ENCODE measurements at regions not wholly inside any gene's neighbourhood (a gene's known extent, or its start where the extent isn't known, plus 50 kb on each side); places are given as distances from the start of the nearest gene placed in this dataset.

DNA sequence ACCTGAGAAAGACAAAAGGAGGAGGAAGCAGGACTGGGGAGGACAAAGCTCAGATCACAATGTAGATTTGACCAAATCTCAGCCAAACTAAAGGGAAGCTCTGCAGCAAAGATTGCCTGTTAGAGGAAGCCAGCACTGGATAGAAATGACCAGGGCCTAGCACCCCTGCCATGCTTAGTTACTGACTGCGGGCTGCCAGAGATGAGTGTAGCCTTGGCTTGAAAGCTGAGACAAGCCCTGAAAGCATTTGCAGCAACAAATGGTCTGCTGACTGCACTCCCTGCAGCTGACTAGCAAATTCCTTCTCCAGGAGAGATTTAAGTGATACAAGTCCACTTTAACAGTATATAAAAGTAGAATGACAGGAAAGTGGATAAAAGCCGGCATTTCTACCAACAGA lies 140.9 kb upstream of the CRIM1 start:
- peaks cover 1% of the 10 kb centered on the region for H3K36me3 Mint-ChIP-seq (ENCODE audit: low read depth)
- H3K4me3 Mint-ChIP-seq (ENCODE audit: unreplicated experiment), result no peak overlapping the region
- no peak overlapping the region for H3K27ac Mint-ChIP-seq (ENCODE audit: unreplicated experiment)
- TF ChIP-seq, protein P1, sequence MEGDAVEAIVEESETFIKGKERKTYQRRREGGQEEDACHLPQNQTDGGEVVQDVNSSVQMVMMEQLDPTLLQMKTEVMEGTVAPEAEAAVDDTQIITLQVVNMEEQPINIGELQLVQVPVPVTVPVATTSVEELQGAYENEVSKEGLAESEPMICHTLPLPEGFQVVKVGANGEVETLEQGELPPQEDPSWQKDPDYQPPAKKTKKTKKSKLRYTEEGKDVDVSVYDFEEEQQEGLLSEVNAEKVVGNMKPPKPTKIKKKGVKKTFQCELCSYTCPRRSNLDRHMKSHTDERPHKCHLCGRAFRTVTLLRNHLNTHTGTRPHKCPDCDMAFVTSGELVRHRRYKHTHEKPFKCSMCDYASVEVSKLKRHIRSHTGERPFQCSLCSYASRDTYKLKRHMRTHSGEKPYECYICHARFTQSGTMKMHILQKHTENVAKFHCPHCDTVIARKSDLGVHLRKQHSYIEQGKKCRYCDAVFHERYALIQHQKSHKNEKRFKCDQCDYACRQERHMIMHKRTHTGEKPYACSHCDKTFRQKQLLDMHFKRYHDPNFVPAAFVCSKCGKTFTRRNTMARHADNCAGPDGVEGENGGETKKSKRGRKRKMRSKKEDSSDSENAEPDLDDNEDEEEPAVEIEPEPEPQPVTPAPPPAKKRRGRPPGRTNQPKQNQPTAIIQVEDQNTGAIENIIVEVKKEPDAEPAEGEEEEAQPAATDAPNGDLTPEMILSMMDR (IDR thresholded peaks at IDR 0.05), result no peak
- H3K9me3 Mint-ChIP-seq (ENCODE audit: low read depth), result peaks cover 8% of the 10 kb centered on the region
- no peak for DNase-seq (ENCODE audit: low spot score)
- H3K4me1 Mint-ChIP-seq (ENCODE audit: low read depth), result no peaks in the 10 kb centered on the region
- peaks cover 6% of the 10 kb centered on the region for H3K27me3 Mint-ChIP-seq (ENCODE audit: low read depth)

DNA sequence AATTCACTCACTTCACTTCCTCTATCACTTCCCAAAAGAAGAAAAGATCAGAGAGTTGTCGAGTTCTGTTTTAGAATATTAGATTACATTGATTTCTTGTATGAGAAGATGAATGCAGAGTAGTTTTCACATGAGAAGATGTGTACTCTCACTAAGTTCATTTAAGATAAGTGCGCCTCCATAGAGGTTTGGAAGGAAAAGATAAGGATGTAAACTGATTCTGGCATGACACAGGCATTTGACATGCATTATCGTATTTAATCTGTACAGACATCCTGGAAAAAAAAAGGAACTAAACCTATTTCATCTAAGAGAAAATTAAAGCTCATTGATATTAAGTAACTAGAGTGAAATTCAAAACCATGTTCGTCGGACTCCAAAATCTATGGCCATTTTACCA lies 152.2 kb upstream of the CRIM1 start:
- peaks cover 9% of the 10 kb centered on the region for H3K27me3 Mint-ChIP-seq (ENCODE audit: low read depth)
- DNase-seq (ENCODE audit: low spot score), result no peak
- H3K9me3 Mint-ChIP-seq (ENCODE audit: low read depth), result peaks cover 3% of the 10 kb centered on the region
- no peak overlapping the region for H3K4me3 Mint-ChIP-seq (ENCODE audit: unreplicated experiment)
- no peaks in the 10 kb centered on the region for H3K36me3 Mint-ChIP-seq (ENCODE audit: low read depth)
- H3K27ac Mint-ChIP-seq (ENCODE audit: unreplicated experiment), result no peak overlapping the region
- TF ChIP-seq, protein P1 (IDR thresholded peaks at IDR 0.05), result no peak
- no peaks in the 10 kb centered on the region for H3K4me1 Mint-ChIP-seq (ENCODE audit: low read depth)

DNA sequence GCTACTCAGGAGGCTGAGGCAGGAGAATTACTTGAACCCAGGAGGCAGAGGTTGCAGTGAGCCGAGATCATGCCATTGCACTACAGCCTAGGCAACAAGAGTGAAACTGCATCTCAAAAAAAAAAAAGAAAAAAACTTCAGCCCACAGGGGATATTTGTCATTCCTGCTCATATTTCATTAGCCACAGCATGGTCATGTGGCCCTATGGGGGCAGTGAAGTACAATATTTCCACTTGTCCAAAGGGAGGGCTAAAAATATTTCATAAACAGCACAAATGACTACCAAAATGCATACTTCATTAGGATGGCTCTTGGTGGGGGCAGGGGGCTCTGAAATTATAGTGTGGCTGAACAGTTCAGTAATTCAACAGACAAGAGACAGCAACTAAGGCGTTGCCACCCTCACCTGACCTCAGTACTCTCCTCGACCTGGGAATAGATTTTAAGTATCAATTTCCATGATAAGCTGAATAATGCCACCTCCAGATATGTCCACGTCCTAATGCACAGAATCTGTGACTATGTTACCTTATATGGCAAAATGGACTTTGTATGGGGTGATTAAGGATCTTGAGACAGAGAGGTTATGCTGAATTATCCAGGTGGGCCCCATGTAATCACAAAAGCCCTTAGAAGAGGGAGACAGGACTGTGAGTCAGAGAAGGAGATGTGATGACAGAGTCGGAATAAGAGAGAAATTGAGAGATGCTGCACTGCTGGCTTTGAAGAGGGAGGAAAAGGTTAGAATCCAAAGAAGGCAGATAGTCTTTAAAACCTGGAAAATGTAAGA lies 158.2 kb upstream of the CRIM1 start:
- no peak for DNase-seq (ENCODE audit: low spot score)
- H3K27me3 Mint-ChIP-seq (ENCODE audit: low read depth), result peaks cover 20% of the 10 kb centered on the region
- H3K4me3 Mint-ChIP-seq (ENCODE audit: unreplicated experiment), result no peak overlapping the region
- TF ChIP-seq, protein P1 (IDR thresholded peaks at IDR 0.05), result no peak
- H3K27ac Mint-ChIP-seq (ENCODE audit: unreplicated experiment), result no peak overlapping the region
- no peaks in the 10 kb centered on the region for H3K4me1 Mint-ChIP-seq (ENCODE audit: low read depth)
- H3K36me3 Mint-ChIP-seq (ENCODE audit: low read depth), result no peaks in the 10 kb centered on the region
- H3K9me3 Mint-ChIP-seq (ENCODE audit: low read depth), result peaks cover 3% of the 10 kb centered on the region

DNA sequence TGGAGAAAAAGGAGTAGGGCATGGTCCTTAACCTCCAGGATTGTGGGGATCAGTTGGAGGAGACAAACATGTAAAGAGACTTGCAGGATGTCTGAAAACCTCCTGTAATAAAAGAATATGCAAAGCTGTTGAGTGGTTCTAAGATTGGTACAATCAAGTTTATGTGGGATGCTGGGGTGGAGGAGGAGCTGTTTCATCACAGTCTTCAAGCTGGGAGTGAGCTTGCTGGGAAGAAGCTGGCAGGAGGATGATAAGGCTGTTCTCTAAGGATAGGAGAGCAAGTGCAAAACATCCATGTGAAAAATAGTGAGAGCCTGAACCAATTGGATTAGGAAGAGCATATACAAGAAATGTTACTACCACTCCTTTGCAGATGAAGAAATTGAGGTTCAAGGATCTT lies 161.9 kb upstream of the CRIM1 start:
- no peaks in the 10 kb centered on the region for H3K4me1 Mint-ChIP-seq (ENCODE audit: low read depth)

DNA sequence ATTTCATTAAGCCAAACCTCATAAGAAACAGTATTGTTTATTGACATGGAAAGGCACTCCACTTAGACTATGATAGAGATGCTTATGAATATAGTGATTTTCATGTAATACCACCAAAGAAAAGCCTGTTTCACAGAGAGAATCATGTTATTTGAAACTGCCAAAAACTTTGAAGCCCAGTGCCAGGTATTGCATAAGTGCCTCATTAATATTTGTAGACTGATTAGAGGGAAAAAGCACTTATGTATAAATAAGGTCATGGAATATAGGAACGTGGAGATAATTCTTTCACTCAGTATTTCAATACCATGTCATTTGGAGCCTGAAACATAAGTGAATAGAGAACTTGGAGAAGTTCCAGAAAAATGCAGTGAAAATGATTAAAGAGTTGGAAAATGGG lies 162.6 kb upstream of the CRIM1 start:
- H3K4me3 Mint-ChIP-seq (ENCODE audit: unreplicated experiment), result no peak overlapping the region
- no peaks in the 10 kb centered on the region for H3K4me1 Mint-ChIP-seq (ENCODE audit: low read depth)
- H3K36me3 Mint-ChIP-seq (ENCODE audit: low read depth), result no peaks in the 10 kb centered on the region
- H3K27ac Mint-ChIP-seq (ENCODE audit: unreplicated experiment), result no peak overlapping the region
- H3K9me3 Mint-ChIP-seq (ENCODE audit: low read depth), result no peaks in the 10 kb centered on the region
- no peak for DNase-seq (ENCODE audit: low spot score)
- peaks cover 22% of the 10 kb centered on the region for H3K27me3 Mint-ChIP-seq (ENCODE audit: low read depth)
- TF ChIP-seq, protein P1 (IDR thresholded peaks at IDR 0.05), result no peak

More for the DNA sequence above, 161.9 kb upstream of the CRIM1 start:
- H3K27me3 Mint-ChIP-seq (ENCODE audit: low read depth), result peaks cover 22% of the 10 kb centered on the region
- H3K9me3 Mint-ChIP-seq (ENCODE audit: low read depth), result no peaks in the 10 kb centered on the region
- H3K4me3 Mint-ChIP-seq (ENCODE audit: unreplicated experiment), result no peak overlapping the region
- no peak overlapping the region for H3K27ac Mint-ChIP-seq (ENCODE audit: unreplicated experiment)
- H3K36me3 Mint-ChIP-seq (ENCODE audit: low read depth), result no peaks in the 10 kb centered on the region
- TF ChIP-seq, protein P1 (IDR thresholded peaks at IDR 0.05), result no peak
- no peak for DNase-seq (ENCODE audit: low spot score)
